Activated B cell treated with CpG ODN at 0.5 μM for 24 hours (primary cell): ENCODE measurements at regions not wholly inside any gene's neighbourhood (a gene's known extent, or its start where the extent isn't known, plus 50 kb on each side); places are given as distances from the start of the nearest gene placed in this dataset.

Experiments used
- ATAC-seq: fragments of 200-7000 bp; cut with Tn5 transposase; one replicate; pipeline ENCODE4 v1.10.0; 2021; ENCODE audit warnings: low read depth, mild to moderate bottlenecking, moderate library complexity
- CTCF ChIA-PET: fragments of 350-600 bp; sonication (Branson Sonifier 250); formaldehyde crosslinking; loops from one replicate; lab custom pipeline; 2021; ENCODE audit warnings: antibody characterized with exemption; lab: Charles Lee
- POLR2A ChIA-PET: fragments of 350-600 bp; sonication (Branson Sonifier 250); formaldehyde crosslinking; loops from one replicate; lab custom pipeline; 2021; ENCODE audit warnings: antibody characterized with exemption; lab: Charles Lee
- DNase-seq: peaks from one replicate; pipeline ENCODE4 v3.0.0; 2022
- H3K27ac Mint-ChIP-seq: one replicate; pipeline ENCODE4 v1.8.0; 2020; ENCODE audit warnings: mixed read lengths
- H3K27me3 Mint-ChIP-seq: one replicate; pipeline ENCODE4 v1.8.0; 2021; ENCODE audit warnings: mixed read lengths
- H3K36me3 Mint-ChIP-seq: one replicate; pipeline ENCODE4 v1.8.0; 2021; ENCODE audit warnings: low read depth, mixed read lengths
- H3K4me1 Mint-ChIP-seq: one replicate; pipeline ENCODE4 v1.8.0; 2021; ENCODE audit warnings: mixed read lengths
- H3K4me3 Mint-ChIP-seq: one replicate; pipeline ENCODE4 v1.8.0; 2020; ENCODE audit warnings: mild to moderate bottlenecking, mixed read lengths
- H3K9me3 Mint-ChIP-seq: one replicate; pipeline ENCODE4 v1.8.0; 2020; ENCODE audit warnings: mixed read lengths
- intact Hi-C: fragments of 100-400 bp; cut with micrococcal nuclease; formaldehyde crosslinking; loops from one replicate; pipeline ENCODE4 v1.15.1; 2024
- TF ChIP-seq, protein P1 (sequence below): fragments of 200-600 bp; IDR thresholded peaks from one replicate; pipeline ENCODE4 v1.8.0; 2022; ENCODE audit warnings: antibody characterized with exemption, mild to moderate bottlenecking

DNA sequence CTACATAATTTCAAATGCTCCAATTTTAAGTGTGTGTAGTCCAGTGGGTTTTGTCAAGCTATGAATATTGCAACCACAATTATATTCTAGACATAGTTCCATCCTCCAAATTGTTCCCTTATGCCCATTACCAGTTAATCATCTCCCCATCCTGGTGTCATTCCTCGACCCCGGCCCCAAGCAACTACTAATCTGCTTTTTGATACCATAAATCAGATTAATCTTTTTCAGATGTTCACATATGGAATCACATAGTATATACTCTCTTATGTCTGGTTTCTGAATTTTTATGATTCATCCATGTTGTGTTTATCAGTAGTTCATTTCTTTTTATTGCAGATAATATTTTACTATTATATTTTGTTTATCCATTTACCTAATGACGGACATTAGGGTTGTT is 148.4 kb upstream of the RORB start:
- ATAC-seq, result no peak
- ChIA-PET POLR2A (no interaction called here), CTCF (no interaction called here)
- Mint-ChIP-seq H3K4me1 (no peaks in the 10 kb centered on the region), H3K36me3 (no peaks in the 10 kb centered on the region), H3K9me3 (no peaks in the 10 kb centered on the region), H3K27me3 (no peaks in the 10 kb centered on the region), H3K27ac (no peak overlapping the region), H3K4me3 (no peak overlapping the region)
- TF ChIP-seq, protein P1, sequence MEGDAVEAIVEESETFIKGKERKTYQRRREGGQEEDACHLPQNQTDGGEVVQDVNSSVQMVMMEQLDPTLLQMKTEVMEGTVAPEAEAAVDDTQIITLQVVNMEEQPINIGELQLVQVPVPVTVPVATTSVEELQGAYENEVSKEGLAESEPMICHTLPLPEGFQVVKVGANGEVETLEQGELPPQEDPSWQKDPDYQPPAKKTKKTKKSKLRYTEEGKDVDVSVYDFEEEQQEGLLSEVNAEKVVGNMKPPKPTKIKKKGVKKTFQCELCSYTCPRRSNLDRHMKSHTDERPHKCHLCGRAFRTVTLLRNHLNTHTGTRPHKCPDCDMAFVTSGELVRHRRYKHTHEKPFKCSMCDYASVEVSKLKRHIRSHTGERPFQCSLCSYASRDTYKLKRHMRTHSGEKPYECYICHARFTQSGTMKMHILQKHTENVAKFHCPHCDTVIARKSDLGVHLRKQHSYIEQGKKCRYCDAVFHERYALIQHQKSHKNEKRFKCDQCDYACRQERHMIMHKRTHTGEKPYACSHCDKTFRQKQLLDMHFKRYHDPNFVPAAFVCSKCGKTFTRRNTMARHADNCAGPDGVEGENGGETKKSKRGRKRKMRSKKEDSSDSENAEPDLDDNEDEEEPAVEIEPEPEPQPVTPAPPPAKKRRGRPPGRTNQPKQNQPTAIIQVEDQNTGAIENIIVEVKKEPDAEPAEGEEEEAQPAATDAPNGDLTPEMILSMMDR, result no peak
- intact Hi-C loops, result no loop called here
- no peak for DNase-seq

DNA sequence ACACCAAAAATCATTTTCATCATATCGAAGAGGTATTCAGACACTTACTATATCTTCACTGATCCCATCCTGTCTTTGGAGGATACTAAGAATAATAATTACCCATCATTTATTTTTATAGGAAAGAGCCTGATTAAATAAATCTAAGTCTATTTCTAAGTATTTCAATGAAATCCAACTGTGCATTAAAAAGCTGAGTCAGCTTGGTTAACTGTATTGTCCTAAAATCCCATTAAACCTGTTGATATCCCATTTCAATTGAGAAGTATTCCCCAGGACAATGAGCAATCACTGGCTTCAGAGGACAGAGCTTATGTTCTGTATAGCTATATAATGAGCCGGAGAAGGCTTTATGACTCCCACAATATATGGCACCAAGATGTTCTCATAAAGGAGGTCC is 142.0 kb upstream of the RORB start:
- H3K9me3 Mint-ChIP-seq, result peaks cover 2% of the 10 kb centered on the region
- no peaks in the 10 kb centered on the region for H3K36me3 Mint-ChIP-seq
- DNase-seq, result no peak
- no peak overlapping the region for H3K27ac Mint-ChIP-seq
- H3K4me3 Mint-ChIP-seq, result no peak overlapping the region
- no peaks in the 10 kb centered on the region for H3K27me3 Mint-ChIP-seq
- intact Hi-C loops, result no loop called here
- CTCF ChIA-PET, result no interaction called here
- no peaks in the 10 kb centered on the region for H3K4me1 Mint-ChIP-seq
- TF ChIP-seq, protein P1, result no peak
- ATAC-seq, result no peak
- POLR2A ChIA-PET, result no interaction called here

DNA sequence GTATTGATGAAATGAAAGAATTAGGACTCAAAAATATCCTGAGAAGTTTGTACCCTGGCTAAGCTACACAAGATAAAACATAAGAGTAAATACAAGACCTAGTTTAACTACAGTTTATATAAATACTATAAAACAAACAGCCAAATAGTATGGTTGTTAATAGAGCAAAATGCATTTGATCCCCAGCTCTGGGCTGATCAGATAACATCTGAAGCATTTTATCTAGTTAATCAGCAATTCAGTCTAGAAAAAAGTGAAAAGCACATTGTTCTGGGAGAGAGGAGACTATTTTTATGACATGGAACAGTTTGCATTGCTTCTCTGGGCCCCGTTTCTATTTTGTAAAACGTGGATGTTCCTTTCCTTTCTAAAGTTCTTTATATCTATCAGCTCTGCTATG is 139.6 kb upstream of the RORB start:
- H3K27me3 Mint-ChIP-seq, result no peaks in the 10 kb centered on the region
- POLR2A ChIA-PET, result no interaction called here
- TF ChIP-seq, protein P1, result no peak
- H3K36me3 Mint-ChIP-seq, result no peaks in the 10 kb centered on the region
- CTCF ChIA-PET, result no interaction called here
- no peak overlapping the region for H3K4me3 Mint-ChIP-seq
- DNase-seq (no peak), ATAC-seq (no peak)
- H3K4me1 Mint-ChIP-seq, result no peaks in the 10 kb centered on the region
- H3K27ac Mint-ChIP-seq, result no peak overlapping the region
- H3K9me3 Mint-ChIP-seq, result peaks cover 2% of the 10 kb centered on the region
- intact Hi-C loops, result no loop called here

DNA sequence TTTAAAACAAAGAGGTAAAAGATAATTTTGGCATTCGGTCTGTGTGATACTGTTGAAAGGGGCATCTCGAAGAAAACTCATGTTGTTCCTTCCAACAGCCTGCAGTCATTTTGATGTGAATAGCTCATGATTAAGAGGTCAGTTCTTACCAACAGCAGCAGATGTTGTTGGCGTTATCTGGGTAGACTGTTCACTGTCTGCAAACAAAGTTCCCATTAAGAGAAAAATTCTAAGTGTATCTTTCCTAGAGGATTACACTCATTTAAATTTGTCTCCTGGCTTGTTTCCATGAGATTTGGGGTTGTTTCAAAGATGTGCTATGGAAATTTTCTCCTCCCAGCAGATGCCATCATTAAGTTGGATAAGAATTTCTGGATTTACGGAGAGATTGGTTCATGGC is 138.2 kb upstream of the RORB start:
- no peak for ATAC-seq
- no peaks in the 10 kb centered on the region for H3K36me3 Mint-ChIP-seq
- no peak for DNase-seq
- ChIA-PET CTCF (no interaction called here), POLR2A (no interaction called here)
- no peak overlapping the region for H3K4me3 Mint-ChIP-seq
- H3K27me3 Mint-ChIP-seq, result no peaks in the 10 kb centered on the region
- no peak overlapping the region for H3K27ac Mint-ChIP-seq
- peaks cover 2% of the 10 kb centered on the region for H3K9me3 Mint-ChIP-seq
- no peaks in the 10 kb centered on the region for H3K4me1 Mint-ChIP-seq
- intact Hi-C loops, result no loop called here
- TF ChIP-seq, protein P1, result no peak

DNA sequence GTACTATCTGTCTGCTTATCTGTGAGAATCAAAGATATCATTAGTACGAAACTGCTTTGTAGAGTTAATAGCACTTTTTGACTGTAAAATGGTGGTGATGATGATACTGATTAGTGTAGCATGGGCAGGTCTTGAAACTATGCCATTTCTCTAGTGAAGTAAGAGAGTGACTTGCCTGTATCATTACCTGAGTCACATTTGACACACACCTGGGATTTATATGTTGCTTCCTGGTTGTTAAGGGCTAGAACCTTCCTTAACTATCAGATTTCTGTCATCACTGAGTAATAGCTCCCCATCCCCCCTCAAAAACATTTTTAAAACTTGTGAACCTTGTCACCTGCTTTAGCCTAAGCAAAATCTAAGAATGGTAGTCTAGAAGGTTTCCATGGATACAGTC is 135.6 kb upstream of the RORB start:
- DNase-seq, result no peak
- peaks cover 2% of the 10 kb centered on the region for H3K9me3 Mint-ChIP-seq
- no peaks in the 10 kb centered on the region for H3K36me3 Mint-ChIP-seq
- no peaks in the 10 kb centered on the region for H3K27me3 Mint-ChIP-seq
- TF ChIP-seq, protein P1, result no peak
- POLR2A ChIA-PET, result no interaction called here
- ATAC-seq, result no peak
- H3K4me1 Mint-ChIP-seq, result no peaks in the 10 kb centered on the region
- intact Hi-C loops, result no loop called here
- H3K27ac Mint-ChIP-seq, result no peak overlapping the region
- CTCF ChIA-PET, result no interaction called here
- no peak overlapping the region for H3K4me3 Mint-ChIP-seq
